ENCODE measurements at regions not wholly inside any gene's neighbourhood (a gene's known extent, or its start where the extent isn't known, plus 50 kb on each side); places are given as distances from the start of the nearest gene placed in this dataset.

GRCh38 chr2:19035238-19035637, 323.2 kb downstream of the OSR1 start:
- no peak for DNase-seq

GRCh38 chr2:19033240-19033639, 325.2 kb downstream of the OSR1 start:
- DNase-seq = no peak

GRCh38 chr2:19031642-19032041, 326.8 kb downstream of the OSR1 start:
- DNase-seq = no peak

- no peak for DNase-seq
Observed at GRCh38 chr2:19029655-19030054, 328.8 kb downstream of the OSR1 start.

- peak; percentile 44 to 85 (median 49) for DNase-seq
Observed at GRCh38 chr2:19028587-19029375, 329.6 kb downstream of the OSR1 start.

GRCh38 chr2:19027626-19028025, 330.8 kb downstream of the OSR1 start:
- DNase-seq = peak in 2 of 3 donors; percentile 58 to 72

- peak; percentile 59 to 85 (median 65) for DNase-seq
Observed at GRCh38 chr2:19026261-19026660, 332.2 kb downstream of the OSR1 start.

- no peak for DNase-seq
Observed at GRCh38 chr2:19022334-19022733, 336.1 kb downstream of the OSR1 start.

- peak in 1 of 3 donors; percentile 86 for DNase-seq
Observed at GRCh38 chr2:19021721-19022120, 336.7 kb downstream of the OSR1 start.

- DNase-seq = peak in 1 of 3 donors; percentile 71
Observed at GRCh38 chr2:19021100-19021476, 337.3 kb downstream of the OSR1 start.

GRCh38 chr2:19020144-19021099, 338.0 kb downstream of the OSR1 start:
- DNase-seq = no peak

- DNase-seq = no peak
Observed at GRCh38 chr2:19009510-19009909, 348.9 kb downstream of the OSR1 start.

- no peak for DNase-seq
Observed at GRCh38 chr2:19003554-19003953, 354.9 kb downstream of the OSR1 start.

GRCh38 chr2:19000776-19001175, 357.6 kb downstream of the OSR1 start:
- peak in 1 of 3 donors; percentile 65 for DNase-seq

GRCh38 chr2:18999198-18999597, 359.2 kb downstream of the OSR1 start:
- DNase-seq = no peak

GRCh38 chr2:18998491-18998890, 359.9 kb downstream of the OSR1 start:
- no peak for DNase-seq

GRCh38 chr2:18993756-18994338, 364.6 kb downstream of the OSR1 start:
- no peak for DNase-seq

GRCh38 chr2:18991177-18992168, 366.9 kb downstream of the OSR1 start:
- peak in 2 of 3 donors; percentile 69 to 83 for DNase-seq

GRCh38 chr2:18988631-18989232, 369.7 kb downstream of the OSR1 start:
- no peak for DNase-seq

GRCh38 chr2:18987592-18988073, 370.8 kb downstream of the OSR1 start:
- DNase-seq = peak; percentile 89 to 95 (median 90)

Data from muscle of back (tissue), 3 donors.